Lower leg skin (tissue), 4 donors: ENCODE measurements at regions not wholly inside any gene's neighbourhood (a gene's known extent, or its start where the extent isn't known, plus 50 kb on each side); places are given as distances from the start of the nearest gene placed in this dataset.

Source experiments
- DNase-seq, 2 donors: peaks; one replicate each; pipeline ENCODE4 v3.0.0-alpha.2; 2019; ENCODE audit warnings: low spot score in 2 of 2
- H3K4me3 ChIP-seq: fragments of 200-600 bp; sonication (generic); 2 replicates; pipeline ENCODE4 v1.5.1; 2017; ENCODE audit warnings: mild to moderate bottlenecking, low read depth; ENCODE audit not compliant: poor library complexity, severe bottlenecking
- POLR2A ChIP-seq, 2 donors: fragments of 450-650 bp; IDR thresholded peaks; one replicate each; pipeline ENCODE4 v1.6.1; 2016 to 2017; ENCODE audit warnings: antibody characterized with exemption in 2 of 2, mild to moderate bottlenecking in 1 of 2, moderate library complexity in 1 of 2
- WGBS, 2 donors: methylation state at CpG; one replicate each; pipeline ENCODE4 v1.1.5; 2018; 5-methylcytosine and 5-hydroxymethylcytosine counted together
- intact Hi-C: fragments of 100-400 bp; cut with DNase I; formaldehyde crosslinking; loops from one replicate; pipeline ENCODE4 v1.15.0; 2023; ENCODE audit warnings: low total_unique reads
- TF ChIP-seq, protein P1 (sequence below), 3 donors: fragments of 450-650 bp; IDR thresholded peaks; one replicate each; pipeline ENCODE4 v1.5.1; 2016; ENCODE audit warnings: antibody characterized with exemption in 3 of 3, mild to moderate bottlenecking in 3 of 3, moderate library complexity in 2 of 3

DNA sequence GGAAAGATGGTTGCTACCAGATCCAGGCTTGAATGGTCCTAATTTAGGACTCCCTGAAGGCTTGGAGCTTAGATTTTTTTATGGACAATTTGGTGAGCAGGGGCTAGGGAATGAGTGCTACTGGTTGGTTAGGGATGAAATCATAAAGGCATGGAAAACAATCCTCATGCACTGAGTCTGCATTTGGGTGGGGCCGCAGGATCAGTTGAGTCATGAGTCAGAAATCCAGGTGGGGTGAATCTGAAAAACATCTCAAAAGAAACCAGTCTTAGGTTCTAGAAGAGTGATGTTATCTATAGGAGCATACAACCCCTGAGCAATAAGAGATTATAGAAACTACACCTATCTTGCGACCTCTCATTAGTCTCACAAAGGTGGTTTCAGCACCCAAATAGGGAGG is 300.0 kb downstream of the KIF4B start:
- 63 to 74% methylated on average over 2 of the region's 2 CpGs for WGBS, 2 donors
- intact Hi-C loops, result no loop called here
- no peak for DNase-seq
- TF ChIP-seq, protein P1, sequence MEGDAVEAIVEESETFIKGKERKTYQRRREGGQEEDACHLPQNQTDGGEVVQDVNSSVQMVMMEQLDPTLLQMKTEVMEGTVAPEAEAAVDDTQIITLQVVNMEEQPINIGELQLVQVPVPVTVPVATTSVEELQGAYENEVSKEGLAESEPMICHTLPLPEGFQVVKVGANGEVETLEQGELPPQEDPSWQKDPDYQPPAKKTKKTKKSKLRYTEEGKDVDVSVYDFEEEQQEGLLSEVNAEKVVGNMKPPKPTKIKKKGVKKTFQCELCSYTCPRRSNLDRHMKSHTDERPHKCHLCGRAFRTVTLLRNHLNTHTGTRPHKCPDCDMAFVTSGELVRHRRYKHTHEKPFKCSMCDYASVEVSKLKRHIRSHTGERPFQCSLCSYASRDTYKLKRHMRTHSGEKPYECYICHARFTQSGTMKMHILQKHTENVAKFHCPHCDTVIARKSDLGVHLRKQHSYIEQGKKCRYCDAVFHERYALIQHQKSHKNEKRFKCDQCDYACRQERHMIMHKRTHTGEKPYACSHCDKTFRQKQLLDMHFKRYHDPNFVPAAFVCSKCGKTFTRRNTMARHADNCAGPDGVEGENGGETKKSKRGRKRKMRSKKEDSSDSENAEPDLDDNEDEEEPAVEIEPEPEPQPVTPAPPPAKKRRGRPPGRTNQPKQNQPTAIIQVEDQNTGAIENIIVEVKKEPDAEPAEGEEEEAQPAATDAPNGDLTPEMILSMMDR (IDR thresholded peaks at IDR 0.05), result no peak
- TF ChIP-seq POLR2A (IDR thresholded peaks at IDR 0.05), result no peak
- H3K4me3 ChIP-seq, result no peak overlapping the region

DNA sequence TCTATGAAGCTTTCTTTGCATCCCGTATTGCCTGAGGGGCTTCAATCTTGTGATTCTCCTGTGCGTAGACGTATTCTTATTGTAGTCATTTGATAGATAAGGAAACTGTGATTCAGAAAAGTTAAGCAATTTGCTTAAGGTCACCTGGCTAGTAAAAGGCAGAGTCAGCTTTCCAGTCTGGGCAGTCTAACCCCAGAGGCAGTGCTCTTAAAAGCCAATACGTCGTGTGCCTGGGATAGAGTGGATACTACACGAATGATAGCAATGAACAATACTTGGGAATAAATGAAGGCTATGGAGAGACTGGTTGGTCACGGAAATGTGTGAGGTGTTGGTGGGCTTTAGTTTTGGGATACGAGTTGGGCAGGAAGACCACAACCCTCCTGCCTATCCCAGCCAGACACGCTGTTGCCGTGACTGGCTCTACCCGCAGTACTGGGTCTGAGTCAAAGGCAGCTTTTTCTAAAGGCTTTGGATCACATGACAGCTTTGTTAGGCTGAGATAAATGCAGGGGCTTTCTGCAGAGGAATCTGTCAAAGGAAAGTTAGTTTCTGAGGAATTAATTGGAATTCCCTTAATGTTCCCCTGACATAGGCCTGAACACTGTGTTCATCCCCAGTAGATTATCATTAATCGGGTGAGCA is 302.6 kb downstream of the KIF4B start:
- TF ChIP-seq, protein P1 (IDR thresholded peaks at IDR 0.05), result no peak
- no peak for TF ChIP-seq POLR2A (IDR thresholded peaks at IDR 0.05)
- H3K4me3 ChIP-seq, result no peak overlapping the region
- intact Hi-C loops, result no loop called here
- 75 to 77% methylated on average over 12 of the region's 12 CpGs for WGBS, 2 donors
- DNase-seq, result no peak

DNA sequence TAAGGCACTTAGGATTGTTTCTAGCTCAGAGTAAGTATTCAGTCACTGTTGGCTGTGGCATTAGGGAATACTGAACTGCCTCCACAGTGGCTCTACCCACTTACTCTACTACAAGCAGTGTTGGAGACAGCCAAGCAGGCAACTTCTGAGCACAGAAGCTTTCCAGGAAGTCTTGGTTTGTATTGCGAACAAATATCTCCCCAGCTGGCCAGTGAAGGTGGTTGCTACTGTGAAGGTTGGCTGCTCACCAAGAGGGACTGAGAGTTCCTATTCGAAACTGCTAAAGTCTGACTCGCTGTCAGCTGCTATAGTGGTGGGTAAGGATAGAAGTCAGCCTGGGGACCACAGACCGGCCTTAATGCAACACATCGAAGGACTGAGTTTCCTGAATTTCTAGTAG is 319.1 kb downstream of the KIF4B start:
- DNase-seq, result no peak
- intact Hi-C loops, result no loop called here
- 87 to 88% methylated on average over 5 of the region's 5 CpGs for WGBS, 2 donors
- no peak overlapping the region for H3K4me3 ChIP-seq
- TF ChIP-seq POLR2A (IDR thresholded peaks at IDR 0.05), result no peak

DNA sequence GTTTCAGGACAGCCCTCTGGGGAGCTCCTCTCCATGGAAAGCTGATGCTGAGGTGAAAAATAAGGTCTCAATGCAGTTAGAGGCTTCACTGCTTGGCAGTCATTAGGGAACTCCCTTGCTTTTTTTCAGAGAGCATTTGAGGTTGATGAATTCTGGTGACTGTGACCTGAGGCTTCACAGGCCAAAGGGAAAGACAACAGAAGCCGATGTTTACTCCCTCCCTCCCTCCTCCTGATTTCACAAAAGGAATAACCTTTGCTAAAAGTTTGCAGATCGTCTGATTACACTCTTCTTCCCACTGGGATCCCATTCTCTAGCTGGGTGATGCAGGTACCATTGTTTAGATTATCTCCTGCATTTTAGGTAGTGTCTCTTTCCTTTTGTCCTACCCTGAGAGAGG is 329.4 kb downstream of the KIF4B start:
- TF ChIP-seq, protein P1 (IDR thresholded peaks at IDR 0.05), result no peak
- no peak for TF ChIP-seq POLR2A (IDR thresholded peaks at IDR 0.05)
- 61 to 62% methylated on average over 2 of the region's 2 CpGs for WGBS, 2 donors
- intact Hi-C loops, result no loop called here
- no peak for DNase-seq
- no peak overlapping the region for H3K4me3 ChIP-seq

DNA sequence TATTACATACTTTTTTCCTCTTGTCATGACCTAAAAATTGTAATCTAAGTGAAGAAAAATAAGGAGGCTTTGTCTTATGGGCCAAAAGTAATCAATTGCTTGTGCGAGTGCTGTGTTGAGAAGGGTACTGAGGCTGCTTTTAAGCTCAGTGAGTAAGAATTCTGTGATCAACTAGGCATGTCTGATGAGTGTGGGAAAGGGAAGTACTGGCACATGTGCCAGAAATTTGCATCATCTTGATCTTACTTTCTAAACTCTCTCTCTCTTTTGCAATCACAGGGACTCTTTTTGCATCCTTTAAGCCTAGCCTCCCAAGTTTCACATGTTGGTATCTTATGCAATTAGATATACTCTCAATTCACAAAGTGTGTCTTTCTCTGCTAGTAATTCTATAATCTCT is 329.9 kb downstream of the KIF4B start:
- intact Hi-C loops, result no loop called here
- H3K4me3 ChIP-seq, result no peak overlapping the region
- TF ChIP-seq, protein P1 (IDR thresholded peaks at IDR 0.05), result no peak
- no peak for TF ChIP-seq POLR2A (IDR thresholded peaks at IDR 0.05)
- WGBS, 2 donors, result 89 to 94% methylated on average over 1 of the region's 1 CpG
- DNase-seq, result no peak

DNA sequence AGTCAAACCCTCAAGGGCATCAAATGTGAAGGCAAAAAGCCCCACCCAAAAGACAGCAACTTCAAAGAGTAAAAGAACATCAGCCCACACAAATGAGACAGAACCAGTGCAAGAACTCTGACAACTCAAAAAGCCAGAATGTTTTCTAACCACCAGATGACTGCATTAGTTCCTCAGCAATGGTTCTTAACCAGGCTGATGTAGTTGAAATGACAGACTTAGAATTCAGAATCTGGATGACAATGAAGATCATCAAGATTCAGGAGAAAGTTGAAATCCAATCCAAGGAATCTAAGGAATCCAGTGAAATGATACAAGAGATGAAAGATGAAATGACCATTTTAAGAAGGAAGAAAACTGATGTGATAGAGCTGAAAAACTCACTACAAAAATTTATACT is 339.7 kb downstream of the KIF4B start:
- no peak for DNase-seq
- H3K4me3 ChIP-seq, result no peak overlapping the region
- intact Hi-C loops, result no loop called here
- no peak for TF ChIP-seq POLR2A (IDR thresholded peaks at IDR 0.05)
- TF ChIP-seq, protein P1 (IDR thresholded peaks at IDR 0.05), result no peak
